Transverse colon (tissue), 4 donors: ENCODE measurements at regions not wholly inside any gene's neighbourhood (a gene's known extent, or its start where the extent isn't known, plus 50 kb on each side); places are given as distances from the start of the nearest gene placed in this dataset.

ENCODE experiments used
- DNase-seq: peaks from one replicate; pipeline ENCODE4 v3.0.0-alpha.2; 2019
- H3K27ac ChIP-seq, 4 donors: fragments of 200-600 bp; sonication (generic); 2 replicates each; pipeline ENCODE4 v1.5.1; 2016 to 2018; ENCODE audit warnings: inconsistent platforms in 4 of 4
- H3K27me3 ChIP-seq: fragments of 200-600 bp; sonication (generic); 2 replicates; pipeline ENCODE4 v1.5.1; 2017; ENCODE audit warnings: inconsistent platforms
- H3K36me3 ChIP-seq, 4 donors: fragments of 200-600 bp; sonication (generic); 2 replicates each; pipeline ENCODE4 v1.5.1; 2017 to 2019; ENCODE audit warnings: inconsistent platforms in 4 of 4
- H3K4me1 ChIP-seq, 4 donors: fragments of 200-600 bp; sonication (generic); 2 replicates each; pipeline ENCODE4 v1.5.1; 2017 to 2020; ENCODE audit warnings: inconsistent platforms in 4 of 4
- H3K4me3 ChIP-seq, 4 donors: fragments of 200-600 bp; sonication (generic); 1 replicate in 1 of 4; 2 replicates in 3 of 4; pipeline versions ENCODE4 v1.5.1 to v1.6.1; 2017 to 2019; ENCODE audit warnings: inconsistent platforms in 4 of 4
- H3K9me3 ChIP-seq, 2 donors: fragments of 200-600 bp; sonication (generic); 2 replicates each; pipeline ENCODE4 v1.5.1; 2017 to 2019; ENCODE audit warnings: inconsistent platforms in 2 of 2
- EP300 ChIP-seq: sonication (generic); formaldehyde crosslinking; IDR thresholded peaks from one replicate; pipeline ENCODE4 v1.6.1; 2017; ENCODE audit warnings: antibody characterized with exemption, low read depth
- POLR2A ChIP-seq: fragments of 450-650 bp; IDR thresholded peaks from one replicate; pipeline ENCODE4 v1.6.1; 2016; ENCODE audit warnings: antibody characterized with exemption, mild to moderate bottlenecking, moderate library complexity
- POLR2AphosphoS5 ChIP-seq, 3 donors: sonication (generic); formaldehyde crosslinking; IDR thresholded peaks; one replicate each; pipeline ENCODE4 v1.6.1; 2016; ENCODE audit warnings: antibody characterized with exemption in 3 of 3
- WGBS, 2 donors: methylation state at CpG; one replicate each; pipeline ENCODE4 v1.1.5; 2018; ENCODE audit warnings: low coverage in 1 of 2; 5-methylcytosine and 5-hydroxymethylcytosine counted together
- in situ Hi-C, 4 donors: fragments of 200-750 bp; cut with MboI; loops; one replicate each; pipeline versions ENCODE4 v1.15.0 to v1.15.1; 2017; ENCODE audit warnings: low sequenced_read_pairs in 3 of 4, low pct_ligation_motif_present in 1 of 4, low pct_unique_long_range_greater_than_20kb in 1 of 4
- intact Hi-C: fragments of 100-400 bp; cut with DNase I; formaldehyde crosslinking; loops from one replicate; pipeline ENCODE4 v1.15.1; 2023; ENCODE audit warnings: low total_unique reads
- TF ChIP-seq, protein P1 (sequence below), 5 experiments: fragments of 200-600 bp in 3 of 5; fragments of 450-650 bp in 2 of 5; sonication (generic) in 3 of 5; IDR thresholded peaks; 1 replicate in 2 of 5; 2 replicates in 3 of 5; pipeline ENCODE4 v1.5.1; 2016 to 2017; ENCODE audit warnings: antibody characterized with exemption in 5 of 5, inconsistent platforms in 3 of 5, mild to moderate bottlenecking in 2 of 5, moderate library complexity in 1 of 5

DNA sequence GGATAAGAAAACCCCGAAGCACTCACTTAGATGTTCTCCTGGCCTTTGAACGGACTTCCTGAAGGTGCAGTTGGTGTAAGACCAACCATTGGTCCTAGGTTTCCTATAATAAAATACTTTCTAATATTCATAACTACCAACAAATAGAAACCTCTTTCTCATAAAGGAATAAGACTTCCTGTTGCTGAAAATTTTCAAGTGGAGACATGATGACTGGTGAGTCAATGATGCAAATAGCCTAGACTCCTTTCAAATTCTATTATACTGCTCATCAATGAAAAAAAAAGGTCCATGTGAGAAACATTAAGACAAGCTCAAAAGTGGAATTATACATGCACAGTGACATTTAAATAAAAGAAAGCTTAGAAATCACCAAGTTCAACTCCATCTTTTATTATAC lies 862.8 kb downstream of the FAM181B start:
- intact Hi-C loops (no loop called here), in situ Hi-C loops (no loop called here)
- no peak for DNase-seq
- no peaks in the 10 kb centered on the region for H3K36me3 ChIP-seq
- H3K4me3 ChIP-seq, result no peak overlapping the region
- no peak overlapping the region for H3K27ac ChIP-seq
- 38 to 39% methylated on average over 2 of the region's 2 CpGs for WGBS, 2 donors
- H3K27me3 ChIP-seq, result no peaks in the 10 kb centered on the region
- TF ChIP-seq EP300, result no peak
- no peak for TF ChIP-seq POLR2AphosphoS5 (IDR thresholded peaks at IDR 0.05)
- TF ChIP-seq, protein P1, sequence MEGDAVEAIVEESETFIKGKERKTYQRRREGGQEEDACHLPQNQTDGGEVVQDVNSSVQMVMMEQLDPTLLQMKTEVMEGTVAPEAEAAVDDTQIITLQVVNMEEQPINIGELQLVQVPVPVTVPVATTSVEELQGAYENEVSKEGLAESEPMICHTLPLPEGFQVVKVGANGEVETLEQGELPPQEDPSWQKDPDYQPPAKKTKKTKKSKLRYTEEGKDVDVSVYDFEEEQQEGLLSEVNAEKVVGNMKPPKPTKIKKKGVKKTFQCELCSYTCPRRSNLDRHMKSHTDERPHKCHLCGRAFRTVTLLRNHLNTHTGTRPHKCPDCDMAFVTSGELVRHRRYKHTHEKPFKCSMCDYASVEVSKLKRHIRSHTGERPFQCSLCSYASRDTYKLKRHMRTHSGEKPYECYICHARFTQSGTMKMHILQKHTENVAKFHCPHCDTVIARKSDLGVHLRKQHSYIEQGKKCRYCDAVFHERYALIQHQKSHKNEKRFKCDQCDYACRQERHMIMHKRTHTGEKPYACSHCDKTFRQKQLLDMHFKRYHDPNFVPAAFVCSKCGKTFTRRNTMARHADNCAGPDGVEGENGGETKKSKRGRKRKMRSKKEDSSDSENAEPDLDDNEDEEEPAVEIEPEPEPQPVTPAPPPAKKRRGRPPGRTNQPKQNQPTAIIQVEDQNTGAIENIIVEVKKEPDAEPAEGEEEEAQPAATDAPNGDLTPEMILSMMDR (IDR thresholded peaks at IDR 0.05), result no peak
- no peak for TF ChIP-seq POLR2A
- H3K9me3 ChIP-seq, result no peaks in the 10 kb centered on the region
- H3K4me1 ChIP-seq, result no peaks in the 10 kb centered on the region

DNA sequence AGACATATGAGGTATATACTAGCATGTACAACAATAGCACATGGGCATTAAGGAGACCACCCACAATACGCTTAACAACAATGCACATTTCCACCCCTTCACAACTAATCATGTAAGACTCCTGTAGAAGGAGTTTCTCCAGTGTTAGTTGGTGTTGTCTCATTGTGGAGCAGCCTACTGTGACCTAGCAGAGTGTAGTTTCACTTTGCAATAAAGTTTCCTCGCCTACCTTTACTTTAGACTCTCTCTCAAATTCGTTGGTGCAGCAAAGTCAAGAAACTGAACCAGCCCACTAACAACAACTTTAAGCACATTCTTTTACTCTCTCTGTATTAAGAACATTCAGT lies 863.6 kb downstream of the FAM181B start:
- in situ Hi-C loops, result no loop called here
- Histone ChIP-seq H3K9me3 (no peaks in the 10 kb centered on the region), H3K36me3 (no peaks in the 10 kb centered on the region), H3K4me3 (no peak overlapping the region), H3K4me1 (no peaks in the 10 kb centered on the region), H3K27me3 (no peaks in the 10 kb centered on the region), H3K27ac (no peak overlapping the region)
- intact Hi-C loops, result no loop called here
- TF ChIP-seq POLR2A (no peak), EP300 (no peak), POLR2AphosphoS5 (IDR thresholded peaks at IDR 0.05) (no peak)
- TF ChIP-seq, protein P1 (IDR thresholded peaks at IDR 0.05), result no peak
- no peak for DNase-seq
- 18% methylated on average over 3 of the region's 3 CpGs; no CpG with 5 or more reads in 1 of the 2 donors for WGBS, 2 donors

DNA sequence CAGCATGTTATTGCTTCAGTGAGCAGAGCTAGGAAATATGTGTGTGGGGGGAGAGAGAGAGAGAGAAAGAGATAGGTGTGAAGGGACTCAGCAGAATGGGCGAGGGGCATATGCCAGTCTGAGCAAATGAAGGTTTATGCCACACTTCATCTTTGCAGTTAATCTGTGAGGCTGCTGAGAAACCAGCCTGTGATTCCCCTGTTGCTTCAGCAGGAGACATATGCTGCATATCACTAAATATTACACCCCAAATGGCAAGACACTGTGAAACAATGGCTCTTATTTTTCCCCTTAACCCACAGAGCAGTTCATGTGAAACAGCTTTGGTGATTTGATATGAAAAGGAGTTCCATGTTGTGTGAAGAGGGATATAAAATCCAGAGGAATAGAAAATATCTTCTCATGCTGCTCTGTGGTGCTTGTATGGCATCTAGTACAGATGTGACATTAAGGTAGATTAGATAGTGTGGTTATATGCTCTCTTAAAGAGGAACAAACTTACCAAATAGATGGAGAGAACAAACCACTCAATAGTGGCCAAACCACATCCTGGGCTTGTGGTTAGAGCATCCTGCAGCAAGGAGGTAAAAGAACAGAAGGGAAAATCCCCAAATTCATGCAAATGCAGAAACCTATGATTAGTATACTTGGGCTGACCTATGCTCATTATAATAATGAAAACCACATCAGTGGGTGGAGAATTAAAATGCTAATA lies 864.2 kb downstream of the FAM181B start:
- WGBS, 2 donors, result 72 to 100% methylated on average over 1 of the region's 1 CpG
- no peak overlapping the region for H3K4me3 ChIP-seq

DNA sequence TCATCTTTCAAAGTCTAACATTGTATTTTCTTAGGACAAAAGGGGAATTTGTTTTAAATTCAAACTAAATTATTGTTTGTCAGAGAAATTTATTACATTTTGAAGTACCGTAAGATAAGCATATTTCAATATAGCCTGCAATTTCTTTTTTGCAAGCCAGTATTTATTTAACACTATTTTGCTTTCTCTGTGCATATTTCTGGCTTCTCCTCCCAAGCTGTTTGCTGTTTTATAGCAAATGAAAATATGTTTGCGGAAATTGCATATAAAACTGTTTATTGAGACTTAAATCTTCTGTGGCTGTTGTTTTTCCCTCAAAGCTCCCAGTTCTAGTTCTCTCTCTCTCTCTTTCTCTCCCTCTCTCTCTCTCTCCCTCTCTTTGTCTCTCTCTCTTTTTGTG lies 866.8 kb downstream of the FAM181B start:
- intact Hi-C loops, result no loop called here
- WGBS, 2 donors, result 40 to 45% methylated on average over 2 of the region's 2 CpGs
- Histone ChIP-seq H3K36me3 (no peaks in the 10 kb centered on the region), H3K27me3 (no peaks in the 10 kb centered on the region), H3K4me1 (no peaks in the 10 kb centered on the region), H3K9me3 (no peaks in the 10 kb centered on the region), H3K4me3 (no peak overlapping the region), H3K27ac (no peak overlapping the region)
- in situ Hi-C loops, result no loop called here
- no peak for TF ChIP-seq EP300
- TF ChIP-seq POLR2A, result no peak
- TF ChIP-seq, protein P1 (IDR thresholded peaks at IDR 0.05), result no peak
- TF ChIP-seq POLR2AphosphoS5 (IDR thresholded peaks at IDR 0.05), result no peak
- DNase-seq, result no peak

More for the DNA sequence above, 864.2 kb downstream of the FAM181B start:
- intact Hi-C loops, result no loop called here
- H3K9me3 ChIP-seq, result no peaks in the 10 kb centered on the region
- H3K27me3 ChIP-seq, result no peaks in the 10 kb centered on the region
- H3K27ac ChIP-seq, result no peak overlapping the region
- DNase-seq, result peak; percentile 59
- in situ Hi-C loops, result no loop called here
- H3K4me1 ChIP-seq, result no peaks in the 10 kb centered on the region
- no peaks in the 10 kb centered on the region for H3K36me3 ChIP-seq
- no peak for TF ChIP-seq POLR2A
- TF ChIP-seq, protein P1 (IDR thresholded peaks at IDR 0.05), result no peak
- no peak for TF ChIP-seq EP300
- no peak for TF ChIP-seq POLR2AphosphoS5 (IDR thresholded peaks at IDR 0.05)
